Thymus (tissue), 11 donors: ENCODE measurements at regions not wholly inside any gene's neighbourhood (a gene's known extent, or its start where the extent isn't known, plus 50 kb on each side); places are given as distances from the start of the nearest gene placed in this dataset.

Experiments used
- DNase-seq, 9 donors: peaks; one replicate each; pipeline ENCODE4 v3.0.0-alpha.2; 2013; ENCODE audit warnings: low spot score in 9 of 9, low read depth in 6 of 9, missing footprints in 1 of 9
- H3K27ac ChIP-seq, 2 donors: one replicate each; pipeline ENCODE4 v1.5.1; 2013; ENCODE audit warnings: control low read depth in 1 of 2, low read depth in 1 of 2, low read length in 1 of 2, mild to moderate bottlenecking in 1 of 2, moderate library complexity in 1 of 2
- H3K27me3 ChIP-seq, 2 donors: one replicate each; pipeline ENCODE4 v1.5.1; 2013; ENCODE audit warnings: low read length in 1 of 2; ENCODE audit not compliant: control insufficient read depth in 2 of 2, insufficient read depth in 1 of 2
- H3K36me3 ChIP-seq, 2 donors: one replicate each; pipeline ENCODE4 v1.5.1; 2013; ENCODE audit warnings: low read length in 1 of 2, mild to moderate bottlenecking in 1 of 2, moderate library complexity in 1 of 2; ENCODE audit not compliant: control insufficient read depth in 2 of 2, insufficient read depth in 2 of 2
- H3K4me1 ChIP-seq, 2 donors: one replicate each; pipeline ENCODE4 v1.5.1; 2013; ENCODE audit warnings: low read length in 2 of 2; ENCODE audit not compliant: control insufficient read depth in 2 of 2, insufficient read depth in 2 of 2
- H3K4me3 ChIP-seq, 2 donors: one replicate each; pipeline ENCODE4 v1.5.1; 2013; ENCODE audit warnings: low read length in 2 of 2, control low read depth in 1 of 2, mild to moderate bottlenecking in 1 of 2
- H3K9me3 ChIP-seq, 2 donors: one replicate each; pipeline ENCODE4 v1.5.1; 2013; ENCODE audit warnings: low read length in 1 of 2, mild to moderate bottlenecking in 1 of 2; ENCODE audit not compliant: control insufficient read depth in 2 of 2, insufficient read depth in 1 of 2
- WGBS: extraction: QIAGEN DNeasy Blood & Tissue Kit; methylation state at CpG from one replicate; pipeline ENCODE4 v1.1.7; 2013; 5-methylcytosine and 5-hydroxymethylcytosine counted together
- donor health status: healthy.

- no peaks in the 10 kb centered on the region for H3K36me3 ChIP-seq
- H3K27ac ChIP-seq, result no peak overlapping the region
- 75% methylated on average over 4 of the region's 4 CpGs for WGBS
- no peak overlapping the region for H3K4me3 ChIP-seq
- DNase-seq, result no peak
- H3K27me3 ChIP-seq, result no peaks in the 10 kb centered on the region
- H3K9me3 ChIP-seq, result no peaks in the 10 kb centered on the region
- H3K4me1 ChIP-seq, result no peaks in the 10 kb centered on the region
These were observed 343.0 kb downstream of the PLOD2 start for GRCh38 chr3:145817870-145818483.

DNA sequence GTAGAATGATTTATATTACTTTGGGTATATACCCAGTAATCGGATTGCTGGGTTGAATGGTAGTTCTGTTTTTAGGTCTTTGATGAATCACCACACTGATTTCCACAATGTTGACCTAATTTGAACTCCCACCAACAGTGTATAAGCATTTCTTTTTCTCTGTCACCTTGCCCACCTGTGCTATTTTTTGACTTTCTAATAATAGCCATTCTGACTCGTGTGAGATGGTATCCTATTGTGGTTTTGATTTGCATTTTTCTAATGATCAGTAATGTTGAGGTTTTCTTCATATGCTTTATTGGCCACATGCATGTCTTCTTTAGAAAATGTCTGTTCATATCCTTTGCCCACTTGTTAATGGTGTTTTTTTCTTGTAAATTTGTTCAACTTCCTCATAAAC, 340.8 kb downstream of the PLOD2 start:
- H3K4me1 ChIP-seq, result no peaks in the 10 kb centered on the region
- no peaks in the 10 kb centered on the region for H3K36me3 ChIP-seq
- H3K27me3 ChIP-seq, result no peaks in the 10 kb centered on the region
- no peak overlapping the region for H3K4me3 ChIP-seq
- no peak overlapping the region for H3K27ac ChIP-seq
- DNase-seq, result no peak
- no peaks in the 10 kb centered on the region for H3K9me3 ChIP-seq
- WGBS, result 42% methylated on average over 2 of the region's 2 CpGs

GRCh38 chr3:145842294-145842902, 318.6 kb downstream of the PLOD2 start:
- Histone ChIP-seq H3K27ac (no peak overlapping the region), H3K36me3 (no peaks in the 10 kb centered on the region), H3K27me3 (no peaks in the 10 kb centered on the region), H3K4me3 (no peak overlapping the region), H3K9me3 (no peaks in the 10 kb centered on the region), H3K4me1 (no peaks in the 10 kb centered on the region)
- DNase-seq, result no peak
- 91% methylated on average over 2 of the region's 2 CpGs for WGBS

- WGBS, result 89% methylated on average over 1 of the region's 1 CpG
- no peaks in the 10 kb centered on the region for H3K9me3 ChIP-seq
- no peak overlapping the region for H3K27ac ChIP-seq
- no peaks in the 10 kb centered on the region for H3K4me1 ChIP-seq
- H3K36me3 ChIP-seq, result no peaks in the 10 kb centered on the region
- H3K4me3 ChIP-seq, result no peak overlapping the region
- H3K27me3 ChIP-seq, result no peaks in the 10 kb centered on the region
- DNase-seq, result no peak
These were observed 317.4 kb downstream of the PLOD2 start for GRCh38 chr3:145843561-145843960.

DNA sequence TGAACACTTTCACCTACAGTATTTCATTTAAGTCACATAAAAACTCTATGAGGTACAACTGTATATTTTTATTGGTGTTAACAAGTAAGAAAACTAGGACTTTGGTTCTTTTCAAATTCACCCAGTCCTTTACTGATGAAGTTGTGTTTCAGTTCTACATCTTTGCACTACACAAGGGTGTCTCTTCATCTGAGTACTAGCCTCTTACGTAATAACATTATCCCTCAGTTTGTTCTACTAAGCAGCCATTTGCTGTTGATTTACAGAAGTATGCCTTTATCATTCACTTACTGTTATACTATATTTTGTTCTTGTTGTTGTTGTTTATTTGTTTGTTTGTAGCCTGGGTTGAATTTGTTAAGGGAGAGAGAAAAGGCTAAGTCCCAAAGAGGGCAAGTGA, 311.9 kb downstream of the PLOD2 start:
- no peaks in the 10 kb centered on the region for H3K27me3 ChIP-seq
- DNase-seq, result no peak
- no peak overlapping the region for H3K27ac ChIP-seq
- H3K36me3 ChIP-seq, result no peaks in the 10 kb centered on the region
- H3K4me3 ChIP-seq, result no peak overlapping the region
- no peaks in the 10 kb centered on the region for H3K9me3 ChIP-seq
- no peaks in the 10 kb centered on the region for H3K4me1 ChIP-seq
- WGBS, result 95% methylated on average over 1 of the region's 1 CpG

DNA sequence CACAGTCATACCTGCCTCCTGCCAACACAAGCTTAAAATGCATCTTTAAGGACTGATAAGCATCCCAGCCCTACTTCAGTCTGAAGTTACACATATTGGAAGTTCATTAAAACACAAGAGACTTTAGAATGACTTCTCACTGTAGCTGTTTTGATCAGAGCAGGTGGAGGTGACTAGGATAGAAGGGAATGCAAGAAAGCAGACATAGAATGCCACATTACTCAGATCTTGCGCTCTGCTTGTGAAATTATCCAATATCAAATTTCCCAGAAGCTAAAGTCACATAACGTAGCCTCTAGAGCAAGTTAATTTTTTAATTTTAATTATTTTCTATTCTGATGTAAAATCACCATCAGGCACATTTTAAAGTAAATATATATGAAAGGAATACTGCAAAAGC, 306.5 kb downstream of the PLOD2 start:
- WGBS, result 84% methylated on average over 2 of the region's 2 CpGs
- H3K4me1 ChIP-seq, result no peaks in the 10 kb centered on the region
- H3K27ac ChIP-seq, result no peak overlapping the region
- DNase-seq, result no peak
- H3K9me3 ChIP-seq, result no peaks in the 10 kb centered on the region
- no peak overlapping the region for H3K4me3 ChIP-seq
- no peaks in the 10 kb centered on the region for H3K27me3 ChIP-seq
- no peaks in the 10 kb centered on the region for H3K36me3 ChIP-seq

DNA sequence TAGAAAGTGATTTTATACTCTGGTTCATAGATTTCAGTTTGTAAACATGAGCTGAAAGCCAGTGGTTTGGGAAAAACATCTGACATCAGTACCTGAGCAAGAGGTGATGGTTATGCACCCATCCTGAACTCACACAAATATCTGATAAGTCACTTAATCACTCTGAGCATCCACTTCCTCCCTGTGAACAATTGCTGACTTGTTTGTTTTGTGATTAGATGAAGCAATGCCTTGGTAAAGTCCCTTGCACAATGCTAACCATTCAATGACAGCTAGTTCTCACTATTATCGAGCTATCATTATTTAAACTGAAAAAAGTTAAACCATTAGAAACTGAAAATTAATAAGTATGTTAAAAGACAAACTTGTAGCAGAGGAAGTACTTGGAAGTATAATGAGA, 303.0 kb downstream of the PLOD2 start:
- no peaks in the 10 kb centered on the region for H3K9me3 ChIP-seq
- 45% methylated on average over 1 of the region's 1 CpG for WGBS
- H3K27me3 ChIP-seq, result no peaks in the 10 kb centered on the region
- no peak overlapping the region for H3K27ac ChIP-seq
- DNase-seq, result no peak
- no peak overlapping the region for H3K4me3 ChIP-seq
- no peaks in the 10 kb centered on the region for H3K4me1 ChIP-seq
- no peaks in the 10 kb centered on the region for H3K36me3 ChIP-seq

- no peaks in the 10 kb centered on the region for H3K9me3 ChIP-seq
- no peaks in the 10 kb centered on the region for H3K27me3 ChIP-seq
- H3K36me3 ChIP-seq, result no peaks in the 10 kb centered on the region
- H3K4me3 ChIP-seq, result no peak overlapping the region
- 87% methylated on average over 2 of the region's 2 CpGs for WGBS
- no peak overlapping the region for H3K27ac ChIP-seq
- H3K4me1 ChIP-seq, result no peaks in the 10 kb centered on the region
- DNase-seq, result no peak
These were observed 296.6 kb downstream of the PLOD2 start for GRCh38 chr3:145864336-145864735.

GRCh38 chr3:145865399-145866018, 295.5 kb downstream of the PLOD2 start:
- H3K27me3 ChIP-seq, result no peaks in the 10 kb centered on the region
- no peaks in the 10 kb centered on the region for H3K4me1 ChIP-seq
- 78% methylated on average over 4 of the region's 4 CpGs for WGBS
- no peak overlapping the region for H3K27ac ChIP-seq
- H3K4me3 ChIP-seq, result no peak overlapping the region
- DNase-seq, result no peak
- H3K36me3 ChIP-seq, result no peaks in the 10 kb centered on the region
- no peaks in the 10 kb centered on the region for H3K9me3 ChIP-seq
